Gastrocnemius medialis (tissue), 4 donors: ENCODE measurements at regions not wholly inside any gene's neighbourhood (a gene's known extent, or its start where the extent isn't known, plus 50 kb on each side); places are given as distances from the start of the nearest gene placed in this dataset.

Experiments used
- POLR2A ChIP-seq, 2 donors: fragments of 450-650 bp; IDR thresholded peaks; one replicate each; pipeline ENCODE4 v1.6.1; 2017; ENCODE audit warnings: antibody characterized with exemption in 2 of 2, mild to moderate bottlenecking in 2 of 2, moderate library complexity in 2 of 2
- TF ChIP-seq, protein P1 (sequence below), 5 experiments: fragments of 450-650 bp in 3 of 5; fragments of 200-600 bp in 2 of 5; sonication (generic) in 2 of 5; IDR thresholded peaks in 4 of 5; conservative IDR thresholded peaks in 1 of 5; 1 replicate in 4 of 5; 2 replicates in 1 of 5; pipeline ENCODE4 v1.5.1; 2016 to 2019; ENCODE audit warnings: antibody characterized with exemption in 5 of 5, mild to moderate bottlenecking in 3 of 5, moderate library complexity in 3 of 5

GRCh38 chr21:18148401-18148800 lies 96.2 kb upstream of the CHODL start:
- TF ChIP-seq, protein P1, sequence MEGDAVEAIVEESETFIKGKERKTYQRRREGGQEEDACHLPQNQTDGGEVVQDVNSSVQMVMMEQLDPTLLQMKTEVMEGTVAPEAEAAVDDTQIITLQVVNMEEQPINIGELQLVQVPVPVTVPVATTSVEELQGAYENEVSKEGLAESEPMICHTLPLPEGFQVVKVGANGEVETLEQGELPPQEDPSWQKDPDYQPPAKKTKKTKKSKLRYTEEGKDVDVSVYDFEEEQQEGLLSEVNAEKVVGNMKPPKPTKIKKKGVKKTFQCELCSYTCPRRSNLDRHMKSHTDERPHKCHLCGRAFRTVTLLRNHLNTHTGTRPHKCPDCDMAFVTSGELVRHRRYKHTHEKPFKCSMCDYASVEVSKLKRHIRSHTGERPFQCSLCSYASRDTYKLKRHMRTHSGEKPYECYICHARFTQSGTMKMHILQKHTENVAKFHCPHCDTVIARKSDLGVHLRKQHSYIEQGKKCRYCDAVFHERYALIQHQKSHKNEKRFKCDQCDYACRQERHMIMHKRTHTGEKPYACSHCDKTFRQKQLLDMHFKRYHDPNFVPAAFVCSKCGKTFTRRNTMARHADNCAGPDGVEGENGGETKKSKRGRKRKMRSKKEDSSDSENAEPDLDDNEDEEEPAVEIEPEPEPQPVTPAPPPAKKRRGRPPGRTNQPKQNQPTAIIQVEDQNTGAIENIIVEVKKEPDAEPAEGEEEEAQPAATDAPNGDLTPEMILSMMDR (IDR thresholded peaks at IDR 0.05 in 4 of 5, conservative IDR thresholded peaks at IDR 0.05 in 1 of 5): no peak
- TF ChIP-seq POLR2A (IDR thresholded peaks at IDR 0.05): no peak
